Prostate gland (tissue), 2 donors: ENCODE measurements at regions not wholly inside any gene's neighbourhood (a gene's known extent, or its start where the extent isn't known, plus 50 kb on each side); places are given as distances from the start of the nearest gene placed in this dataset.

ENCODE experiments used
- POLR2A ChIP-seq: fragments of 450-650 bp; IDR thresholded peaks from one replicate; pipeline ENCODE4 v1.6.1; 2016; ENCODE audit warnings: antibody characterized with exemption, mild to moderate bottlenecking
- TF ChIP-seq, protein P1 (sequence below), 4 experiments: fragments of 200-600 bp in 2 of 4; fragments of 450-650 bp in 2 of 4; sonication (generic) in 2 of 4; IDR thresholded peaks; 1 replicate in 3 of 4; 2 replicates in 1 of 4; pipeline ENCODE4 v1.5.1; 2016 to 2019; ENCODE audit warnings: antibody characterized with exemption in 4 of 4, mild to moderate bottlenecking in 2 of 4, moderate library complexity in 2 of 4

DNA sequence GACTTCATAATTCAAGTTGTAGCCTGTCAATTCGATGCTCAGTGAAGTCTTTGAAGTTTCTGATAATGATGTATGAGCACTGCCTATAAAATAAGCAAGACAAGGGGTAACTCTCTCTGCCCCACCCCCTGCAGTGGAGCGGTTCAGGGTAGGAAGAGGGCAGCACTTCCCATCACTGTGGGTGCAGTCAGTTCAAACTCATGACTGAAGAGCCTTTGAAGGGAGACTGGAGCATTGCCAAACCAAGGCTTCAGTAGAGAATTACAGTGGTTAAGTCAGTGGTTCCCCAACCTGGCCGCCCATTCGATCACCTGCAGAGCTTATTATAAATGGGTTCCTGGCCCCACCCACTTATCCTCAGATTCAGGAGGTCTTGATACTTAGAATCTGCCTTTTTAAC is 190.6 kb downstream of the SHQ1 start:
- TF ChIP-seq, protein P1, sequence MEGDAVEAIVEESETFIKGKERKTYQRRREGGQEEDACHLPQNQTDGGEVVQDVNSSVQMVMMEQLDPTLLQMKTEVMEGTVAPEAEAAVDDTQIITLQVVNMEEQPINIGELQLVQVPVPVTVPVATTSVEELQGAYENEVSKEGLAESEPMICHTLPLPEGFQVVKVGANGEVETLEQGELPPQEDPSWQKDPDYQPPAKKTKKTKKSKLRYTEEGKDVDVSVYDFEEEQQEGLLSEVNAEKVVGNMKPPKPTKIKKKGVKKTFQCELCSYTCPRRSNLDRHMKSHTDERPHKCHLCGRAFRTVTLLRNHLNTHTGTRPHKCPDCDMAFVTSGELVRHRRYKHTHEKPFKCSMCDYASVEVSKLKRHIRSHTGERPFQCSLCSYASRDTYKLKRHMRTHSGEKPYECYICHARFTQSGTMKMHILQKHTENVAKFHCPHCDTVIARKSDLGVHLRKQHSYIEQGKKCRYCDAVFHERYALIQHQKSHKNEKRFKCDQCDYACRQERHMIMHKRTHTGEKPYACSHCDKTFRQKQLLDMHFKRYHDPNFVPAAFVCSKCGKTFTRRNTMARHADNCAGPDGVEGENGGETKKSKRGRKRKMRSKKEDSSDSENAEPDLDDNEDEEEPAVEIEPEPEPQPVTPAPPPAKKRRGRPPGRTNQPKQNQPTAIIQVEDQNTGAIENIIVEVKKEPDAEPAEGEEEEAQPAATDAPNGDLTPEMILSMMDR (IDR thresholded peaks at IDR 0.05), result no peak
- no peak for TF ChIP-seq POLR2A
